WTC11 (cell line): ENCODE measurements at regions not wholly inside any gene's neighbourhood (a gene's known extent, or its start where the extent isn't known, plus 50 kb on each side); places are given as distances from the start of the nearest gene placed in this dataset.

Source experiments
- ATAC-seq: fragments of 200-7000 bp; cut with Tn5 transposase; 2 replicates; pipeline ENCODE4 v1.10.0; 2021; ENCODE audit warnings: mild to moderate bottlenecking, moderate library complexity
- CTCF ChIA-PET: fragments of 300-600 bp; sonication (Branson Sonifier 250); formaldehyde crosslinking; loops from one replicate; lab custom pipeline; 2021; ENCODE audit warnings: antibody characterized with exemption; lab: Charles Lee
- POLR2A ChIA-PET: fragments of 350-600 bp; sonication (Branson Sonifier 250); formaldehyde crosslinking; loops from one replicate; lab custom pipeline; 2021; ENCODE audit warnings: antibody characterized with exemption; lab: Charles Lee
- DNase-seq: peaks from one replicate; pipeline ENCODE4 v3.0.0; 2021; ENCODE audit warnings: low spot score
- H3K27ac Mint-ChIP-seq: 2 replicates; pipeline ENCODE4 v1.8.0; 2021; ENCODE audit warnings: mixed read lengths
- H3K27me3 Mint-ChIP-seq: 2 replicates; pipeline ENCODE4 v1.8.0; 2021; ENCODE audit warnings: low read depth, mild to moderate bottlenecking, moderate library complexity, mixed read lengths
- H3K36me3 Mint-ChIP-seq: 2 replicates; pipeline ENCODE4 v1.8.0; 2021; ENCODE audit warnings: mixed read lengths
- H3K4me1 Mint-ChIP-seq: 2 replicates; pipeline ENCODE4 v1.8.0; 2022; ENCODE audit warnings: mixed read lengths
- H3K4me3 Mint-ChIP-seq: 2 replicates; pipeline ENCODE4 v1.8.0; 2021; ENCODE audit warnings: mild to moderate bottlenecking, moderate library complexity, mixed read lengths
- H3K9me3 Mint-ChIP-seq: 2 replicates; pipeline ENCODE4 v1.8.0; 2021; ENCODE audit warnings: mixed read lengths
- ATF1 ChIP-seq: sonication (generic); formaldehyde crosslinking; IDR thresholded peaks from 2 replicates; pipeline ENCODE4 v1.8.1; 2023; ENCODE audit warnings: mild to moderate bottlenecking, moderate library complexity, missing genetic modification reagents
- CBFB ChIP-seq: sonication (generic); formaldehyde crosslinking; IDR thresholded peaks from 2 replicates; pipeline ENCODE4 v1.8.1; 2022; ENCODE audit warnings: mild to moderate bottlenecking, low read depth, missing genetic modification reagents
- CREB1 ChIP-seq: sonication (generic); formaldehyde crosslinking; IDR thresholded peaks from 2 replicates; pipeline ENCODE4 v1.8.0; 2023; ENCODE audit warnings: mild to moderate bottlenecking, missing genetic modification reagents
- CREM ChIP-seq: sonication (generic); formaldehyde crosslinking; IDR thresholded peaks from 2 replicates; pipeline ENCODE4 v1.8.1; 2022; ENCODE audit warnings: mild to moderate bottlenecking, missing genetic modification reagents, moderate library complexity
- ETV6 ChIP-seq: sonication (generic); formaldehyde crosslinking; IDR thresholded peaks from 2 replicates; pipeline ENCODE4 v1.8.1; 2022; ENCODE audit warnings: mild to moderate bottlenecking, missing genetic modification reagents
- FOXJ3 ChIP-seq: sonication (generic); formaldehyde crosslinking; IDR thresholded peaks from 2 replicates; pipeline ENCODE4 v1.9.0; 2021; ENCODE audit warnings: missing genetic modification reagents, mild to moderate bottlenecking, borderline replicate concordance
- GABPB1 ChIP-seq: sonication (generic); formaldehyde crosslinking; IDR thresholded peaks from 2 replicates; pipeline ENCODE4 v1.8.1; 2023; ENCODE audit warnings: mild to moderate bottlenecking, missing genetic modification reagents
- IRF2 ChIP-seq: sonication (generic); formaldehyde crosslinking; IDR thresholded peaks from 2 replicates; pipeline ENCODE4 v1.8.0; 2022; ENCODE audit warnings: low read depth, missing genetic modification reagents, borderline replicate concordance
- JUN ChIP-seq: sonication (generic); formaldehyde crosslinking; IDR thresholded peaks from 2 replicates; pipeline ENCODE4 v1.8.0; 2023; ENCODE audit warnings: mild to moderate bottlenecking, missing genetic modification reagents
- KAT7 ChIP-seq: sonication (generic); formaldehyde crosslinking; IDR thresholded peaks from 2 replicates; pipeline ENCODE4 v1.8.1; 2023; ENCODE audit warnings: missing genetic modification reagents, mild to moderate bottlenecking, borderline replicate concordance
- NFYB ChIP-seq: sonication (generic); formaldehyde crosslinking; conservative IDR thresholded peaks from 2 replicates; pipeline ENCODE4 v1.8.0; 2022; ENCODE audit warnings: low read depth, missing genetic modification reagents
- NR2C2 ChIP-seq: sonication (generic); formaldehyde crosslinking; IDR thresholded peaks from 2 replicates; pipeline ENCODE4 v1.8.0; 2022; ENCODE audit warnings: mild to moderate bottlenecking, missing genetic modification reagents
- NR3C1 ChIP-seq: sonication (generic); formaldehyde crosslinking; conservative IDR thresholded peaks from 2 replicates; pipeline ENCODE4 v1.8.1; 2023; ENCODE audit warnings: low read depth, mild to moderate bottlenecking, missing genetic modification reagents
- PRRX2 ChIP-seq: fragments of 250-450 bp; sonication (Bioruptor Pico); IDR thresholded peaks from 2 replicates; pipeline ENCODE4 v1.8.0; 2021; ENCODE audit warnings: mild to moderate bottlenecking
- RORB ChIP-seq: fragments of 250-450 bp; sonication (Bioruptor Pico); IDR thresholded peaks from 2 replicates; pipeline ENCODE4 v1.9.0; 2021; ENCODE audit warnings: mild to moderate bottlenecking
- TCF7 ChIP-seq: sonication (generic); formaldehyde crosslinking; IDR thresholded peaks from 2 replicates; pipeline ENCODE4 v1.8.0; 2022; ENCODE audit warnings: mild to moderate bottlenecking, low read depth, missing genetic modification reagents, moderate library complexity
- TEAD1 ChIP-seq: sonication (generic); formaldehyde crosslinking; IDR thresholded peaks from 2 replicates; pipeline ENCODE4 v1.8.0; 2022; ENCODE audit warnings: mild to moderate bottlenecking, missing genetic modification reagents
- TEAD4 ChIP-seq: sonication (generic); formaldehyde crosslinking; IDR thresholded peaks from 2 replicates; pipeline ENCODE4 v1.8.0; 2022; ENCODE audit warnings: mild to moderate bottlenecking, missing genetic modification reagents
- ZNF121 ChIP-seq: sonication (generic); formaldehyde crosslinking; IDR thresholded peaks from 2 replicates; pipeline ENCODE4 v1.8.0; 2023; ENCODE audit warnings: missing genetic modification reagents
- ZNF138 ChIP-seq: sonication (generic); formaldehyde crosslinking; conservative IDR thresholded peaks from 2 replicates; pipeline ENCODE4 v1.8.1; 2022; ENCODE audit warnings: mild to moderate bottlenecking, moderate library complexity, missing genetic modification reagents
- ZNF232 ChIP-seq: sonication (generic); formaldehyde crosslinking; IDR thresholded peaks from 2 replicates; pipeline ENCODE4 v1.8.0; 2022; ENCODE audit warnings: mild to moderate bottlenecking, missing genetic modification reagents
- ZNF396 ChIP-seq: fragments of 250-450 bp; sonication (Bioruptor Pico); IDR thresholded peaks from 2 replicates; pipeline ENCODE4 v1.8.0; 2021; ENCODE audit warnings: mild to moderate bottlenecking, moderate library complexity, borderline replicate concordance
- ZNF671 ChIP-seq: fragments of 250-450 bp; sonication (Bioruptor Pico); IDR thresholded peaks from 2 replicates; pipeline ENCODE4 v1.8.0; 2021; ENCODE audit warnings: mild to moderate bottlenecking
- TF ChIP-seq, protein P1 (sequence below): fragments of 250-450 bp; sonication (Bioruptor Pico); IDR thresholded peaks from 2 replicates; pipeline ENCODE4 v2.1.2; 2022; ENCODE audit warnings: mild to moderate bottlenecking, moderate library complexity
- TF ChIP-seq, protein P2 (sequence below): fragments of 250-450 bp; sonication (Bioruptor Pico); conservative IDR thresholded peaks from 2 replicates; pipeline ENCODE4 v1.9.0; 2021; ENCODE audit warnings: mild to moderate bottlenecking
- TF ChIP-seq, protein P3 (sequence below): sonication (generic); formaldehyde crosslinking; IDR thresholded peaks from 2 replicates; pipeline ENCODE4 v1.8.0; 2022; ENCODE audit warnings: mild to moderate bottlenecking, missing genetic modification reagents
- TF ChIP-seq, protein P4 (sequence below): fragments of 250-450 bp; sonication (Bioruptor Pico); IDR thresholded peaks from 2 replicates; pipeline ENCODE4 v1.9.0; 2021; ENCODE audit warnings: moderate library complexity, mild to moderate bottlenecking, inconsistent platforms, borderline replicate concordance

DNA sequence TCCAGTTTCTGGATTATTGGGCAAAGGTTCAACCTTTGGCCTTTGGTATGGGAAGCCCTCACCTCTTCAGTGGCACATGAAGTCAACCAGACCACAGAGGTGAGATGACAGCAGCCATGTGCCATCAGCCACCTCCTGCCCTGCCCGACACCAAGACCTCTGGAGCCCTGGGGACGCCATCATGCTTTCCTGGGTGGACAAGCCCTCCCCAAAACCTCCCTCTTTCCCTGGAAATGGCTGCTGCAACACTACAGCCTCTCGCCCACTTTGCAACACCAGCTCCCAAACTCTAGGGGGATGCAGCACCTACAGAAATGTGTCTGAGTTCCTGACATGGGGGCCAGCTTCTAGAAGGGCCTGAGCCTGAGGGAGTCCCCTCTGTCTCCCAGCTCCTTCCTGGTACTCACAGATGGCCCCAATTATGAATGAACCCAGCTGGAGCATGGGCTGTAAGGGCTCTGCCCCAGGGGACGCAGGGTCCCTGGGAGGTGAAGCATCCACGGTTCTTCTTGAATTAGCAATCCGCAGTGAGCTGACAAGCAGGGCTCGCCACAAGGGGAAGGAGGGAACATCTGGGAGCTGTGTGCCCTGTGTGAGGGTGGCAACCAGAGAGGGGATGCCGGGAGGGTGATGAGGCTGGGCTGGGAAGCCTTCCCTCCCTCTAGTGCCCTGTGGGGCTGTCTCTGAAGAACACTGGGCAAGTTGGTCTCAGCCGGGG, 268.5 kb upstream of the HDAC4 start:
- Mint-ChIP-seq H3K4me3 (no peak overlapping the region), H3K27me3 (no peaks in the 10 kb centered on the region), H3K36me3 (no peaks in the 10 kb centered on the region), H3K27ac (no peak overlapping the region), H3K4me1 (0 out of 2 replicates have a peak, but pooled peaks cover 5% of the 10 kb centered on the region), H3K9me3 (peaks cover 6% of the 10 kb centered on the region)
- TF ChIP-seq JUN (CRISPR knock-in tag) (no peak), ATF1 (CRISPR knock-in tag) (no peak), FOXJ3 (CRISPR knock-in tag) (no peak), TCF7 (CRISPR knock-in tag) (no peak), ZNF396 (CRISPR knock-in tag) (no peak), CBFB (CRISPR knock-in tag) (no peak), ZNF121 (CRISPR knock-in tag) (no peak), GABPB1 (CRISPR knock-in tag) (no peak), NR2C2 (CRISPR knock-in tag) (no peak), CREB1 (CRISPR knock-in tag) (no peak), KAT7 (no peak), TEAD4 (CRISPR knock-in tag) (no peak), PRRX2 (CRISPR knock-in tag) (no peak)
- TF ChIP-seq, protein P1, sequence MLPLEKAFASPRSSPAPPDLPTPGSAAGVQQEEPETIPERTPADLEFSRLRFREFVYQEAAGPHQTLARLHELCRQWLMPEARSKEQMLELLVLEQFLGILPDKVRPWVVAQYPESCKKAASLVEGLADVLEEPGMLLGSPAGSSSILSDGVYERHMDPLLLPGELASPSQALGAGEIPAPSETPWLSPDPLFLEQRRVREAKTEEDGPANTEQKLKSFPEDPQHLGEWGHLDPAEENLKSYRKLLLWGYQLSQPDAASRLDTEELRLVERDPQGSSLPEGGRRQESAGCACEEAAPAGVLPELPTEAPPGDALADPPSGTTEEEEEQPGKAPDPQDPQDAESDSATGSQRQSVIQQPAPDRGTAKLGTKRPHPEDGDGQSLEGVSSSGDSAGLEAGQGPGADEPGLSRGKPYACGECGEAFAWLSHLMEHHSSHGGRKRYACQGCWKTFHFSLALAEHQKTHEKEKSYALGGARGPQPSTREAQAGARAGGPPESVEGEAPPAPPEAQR (CRISPR knock-in tag): no peak
- DNase-seq: no peak
- ChIA-PET CTCF (interaction anchor here (1.0 kb wide), 1 partner anchor 212 kb away, joined by 3 read pairs; no protein-coding TSS in a partner anchor), POLR2A (no interaction called here)
- 0 out of 2 replicates have a peak, but pooled peaks have one; percentile 22 for ATAC-seq

DNA sequence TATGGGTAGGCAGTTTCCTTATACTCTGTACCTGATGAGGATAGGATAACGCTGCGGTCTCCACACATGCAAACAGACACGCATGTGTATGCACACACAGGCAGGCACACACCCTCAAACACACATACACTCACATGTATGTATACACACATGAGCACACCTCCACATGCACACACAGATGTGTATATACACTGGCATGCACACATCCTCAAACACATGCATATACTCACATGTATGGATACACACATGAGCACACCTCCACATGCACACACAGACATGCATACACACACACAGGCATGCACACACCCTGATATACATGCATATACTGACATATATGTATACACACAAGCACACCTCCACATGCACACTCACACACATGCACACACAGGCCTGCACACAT, 267.8 kb upstream of the HDAC4 start:
- CTCF ChIA-PET: no interaction called here
- no peak for ATAC-seq
- H3K27me3 Mint-ChIP-seq: no peaks in the 10 kb centered on the region

DNA sequence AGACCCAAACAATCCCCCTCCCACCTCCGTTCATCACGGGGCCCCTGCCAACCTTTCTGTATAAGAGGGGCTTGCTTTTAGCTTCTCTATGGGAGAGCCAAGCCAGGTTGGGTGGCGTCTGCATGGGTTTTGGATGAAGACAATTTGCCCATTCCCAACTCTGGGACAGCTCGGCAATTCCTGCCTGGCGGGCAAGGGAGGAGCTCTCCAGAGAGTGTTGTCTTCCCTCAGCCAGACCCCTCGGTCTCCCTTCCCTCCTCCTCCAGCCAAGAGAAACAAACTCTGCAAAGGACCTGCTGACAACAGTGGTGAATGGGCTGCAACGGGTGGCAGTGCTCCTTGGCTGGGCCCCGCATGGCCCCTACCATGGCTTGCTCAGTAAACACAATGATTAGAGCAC, 267.2 kb upstream of the HDAC4 start:
- CTCF ChIA-PET: no interaction called here

More for the DNA sequence above, 267.8 kb upstream of the HDAC4 start:
- Mint-ChIP-seq H3K4me3 (no peak overlapping the region), H3K9me3 (peaks cover 6% of the 10 kb centered on the region), H3K36me3 (no peaks in the 10 kb centered on the region), H3K27ac (no peak overlapping the region), H3K4me1 (0 out of 2 replicates have a peak, but pooled peaks cover 5% of the 10 kb centered on the region)
- TF ChIP-seq ATF1 (CRISPR knock-in tag): no peak
- no peak for TF ChIP-seq ZNF138 (CRISPR knock-in tag)
- TF ChIP-seq, protein P2, sequence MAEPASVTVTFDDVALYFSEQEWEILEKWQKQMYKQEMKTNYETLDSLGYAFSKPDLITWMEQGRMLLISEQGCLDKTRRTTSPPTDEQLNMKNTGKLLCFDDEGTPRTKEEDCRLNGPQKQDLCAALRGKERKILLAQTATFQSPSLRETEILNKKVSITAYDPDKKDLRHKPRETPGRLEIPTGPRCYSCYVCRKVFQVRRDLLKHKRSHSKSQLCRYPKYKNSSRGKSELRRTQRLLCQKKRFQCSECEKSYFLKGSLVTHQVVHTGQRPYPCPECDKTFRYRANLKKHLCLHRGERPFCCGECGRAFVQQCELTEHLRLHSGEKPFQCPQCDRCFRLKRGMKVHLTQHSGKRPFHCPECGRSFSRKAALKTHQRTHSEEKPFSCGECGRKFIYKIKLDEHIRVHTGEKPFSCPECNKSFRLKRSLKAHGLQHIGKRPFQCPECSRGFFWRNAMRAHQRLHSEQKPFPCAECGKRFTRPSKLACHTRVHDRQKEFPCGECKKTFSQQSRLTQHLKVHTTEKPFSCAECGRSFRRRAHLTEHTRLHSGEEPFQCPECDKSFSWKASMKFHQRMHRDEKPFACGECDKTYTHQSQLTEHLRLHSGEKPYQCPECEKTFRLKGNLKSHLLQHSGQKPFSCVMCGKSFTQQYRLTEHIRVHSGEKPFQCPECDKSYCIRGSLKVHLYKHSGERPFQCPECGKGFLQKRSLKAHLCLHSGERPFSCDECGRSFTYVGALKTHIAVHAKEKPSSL (CRISPR knock-in tag): no peak
- no peak for TF ChIP-seq CREM
- no peak for TF ChIP-seq TCF7 (CRISPR knock-in tag)
- no peak for TF ChIP-seq ZNF232 (CRISPR knock-in tag)
- TF ChIP-seq IRF2 (CRISPR knock-in tag): no peak
- no peak for TF ChIP-seq NR3C1 (CRISPR knock-in tag)
- no peak for TF ChIP-seq RORB (CRISPR knock-in tag)
- no peak for DNase-seq
- POLR2A ChIA-PET: no interaction called here

More for the DNA sequence above, 267.2 kb upstream of the HDAC4 start:
- Mint-ChIP-seq H3K36me3 (no peaks in the 10 kb centered on the region), H3K9me3 (peaks cover 6% of the 10 kb centered on the region), H3K27ac (no peak overlapping the region), H3K27me3 (no peaks in the 10 kb centered on the region), H3K4me3 (no peak overlapping the region), H3K4me1 (0 out of 2 replicates have a peak, but pooled peaks cover 5% of the 10 kb centered on the region)
- DNase-seq (no peak), ATAC-seq (no peak)
- TF ChIP-seq TEAD1 (CRISPR knock-in tag): no peak
- TF ChIP-seq, protein P3, sequence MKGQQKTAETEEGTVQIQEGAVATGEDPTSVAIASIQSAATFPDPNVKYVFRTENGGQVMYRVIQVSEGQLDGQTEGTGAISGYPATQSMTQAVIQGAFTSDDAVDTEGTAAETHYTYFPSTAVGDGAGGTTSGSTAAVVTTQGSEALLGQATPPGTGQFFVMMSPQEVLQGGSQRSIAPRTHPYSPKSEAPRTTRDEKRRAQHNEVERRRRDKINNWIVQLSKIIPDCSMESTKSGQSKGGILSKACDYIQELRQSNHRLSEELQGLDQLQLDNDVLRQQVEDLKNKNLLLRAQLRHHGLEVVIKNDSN (CRISPR knock-in tag): no peak
- TF ChIP-seq ETV6 (CRISPR knock-in tag): no peak
- no peak for TF ChIP-seq RORB (CRISPR knock-in tag)
- no peak for TF ChIP-seq ZNF671 (CRISPR knock-in tag)
- TF ChIP-seq ATF1 (CRISPR knock-in tag): no peak
- TF ChIP-seq JUN (CRISPR knock-in tag): no peak
- TF ChIP-seq CBFB (CRISPR knock-in tag): no peak
- TF ChIP-seq NFYB (CRISPR knock-in tag): no peak
- TF ChIP-seq, protein P4, sequence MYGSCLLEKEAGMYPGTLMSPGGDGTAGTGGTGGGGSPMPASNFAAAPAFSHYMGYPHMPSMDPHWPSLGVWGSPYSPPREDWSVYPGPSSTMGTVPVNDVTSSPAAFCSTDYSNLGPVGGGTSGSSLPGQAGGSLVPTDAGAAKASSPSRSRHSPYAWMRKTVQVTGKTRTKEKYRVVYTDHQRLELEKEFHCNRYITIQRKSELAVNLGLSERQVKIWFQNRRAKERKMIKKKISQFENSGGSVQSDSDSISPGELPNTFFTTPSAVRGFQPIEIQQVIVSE (CRISPR knock-in tag): no peak
- POLR2A ChIA-PET: no interaction called here
